Astrocyte (in vitro differentiated cells and primary cell): ENCODE measurements at regions not wholly inside any gene's neighbourhood (a gene's known extent, or its start where the extent isn't known, plus 50 kb on each side); places are given as distances from the start of the nearest gene placed in this dataset.
A peak's percentile ranks its signal among the peaks of the same experiment; 100 is the strongest.

Source experiments
- DNase-seq: peaks from one replicate; pipeline ENCODE4 v3.0.0-alpha.2; 2010; ENCODE audit warnings: low read depth
- FAIRE-seq: peaks from 2 replicates; lab custom pipeline; 2011; peaks lifted over from hg19 to GRCh38; lab: Jason Lieb, UNC
- H2AFZ ChIP-seq: 2 replicates; pipeline ENCODE4 v1.6.0; 2012; ENCODE audit warnings: low read depth, low read length, inconsistent platforms
- H3K27ac ChIP-seq: 2 replicates; pipeline ENCODE4 v1.5.1; 2011; ENCODE audit warnings: low read depth, low read length, inconsistent platforms
- H3K27me3 ChIP-seq: 2 replicates; pipeline ENCODE4 v1.6.0; 2011; ENCODE audit warnings: low read length, inconsistent platforms; ENCODE audit not compliant: insufficient read depth
- H3K36me3 ChIP-seq: 2 replicates; pipeline ENCODE4 v1.5.1; 2011; ENCODE audit warnings: low read length, inconsistent platforms; ENCODE audit not compliant: insufficient read depth
- H3K4me1 ChIP-seq: 2 replicates; pipeline ENCODE4 v1.5.1; 2011; ENCODE audit warnings: low read length, inconsistent platforms; ENCODE audit not compliant: insufficient read depth
- H3K4me2 ChIP-seq: 2 replicates; pipeline ENCODE4 v1.6.0; 2012; ENCODE audit warnings: low read length, inconsistent platforms
- H3K4me3 ChIP-seq: 2 replicates; pipeline ENCODE4 v1.5.1; 2011; ENCODE audit warnings: low read depth, mild to moderate bottlenecking, low read length, inconsistent platforms; ENCODE audit not compliant: insufficient read depth
- H3K79me2 ChIP-seq: 2 replicates; pipeline ENCODE4 v1.6.0; 2012; ENCODE audit warnings: mild to moderate bottlenecking, low read length, inconsistent platforms; ENCODE audit not compliant: insufficient read depth
- H3K9ac ChIP-seq: 2 replicates; pipeline ENCODE4 v1.6.0; 2012; ENCODE audit warnings: mild to moderate bottlenecking, low read length, inconsistent platforms
- H3K9me3 ChIP-seq: 2 replicates; pipeline ENCODE4 v1.5.1; 2012; ENCODE audit warnings: low read depth, mild to moderate bottlenecking, low read length, inconsistent platforms; ENCODE audit not compliant: insufficient read depth
- H4K20me1 ChIP-seq: 2 replicates; pipeline ENCODE4 v1.6.0; 2012; ENCODE audit warnings: low read length, inconsistent platforms; ENCODE audit not compliant: insufficient read depth
- H3K27ac Mint-ChIP-seq: one replicate; pipeline ENCODE4 v1.8.0; 2021; ENCODE audit warnings: mild to moderate bottlenecking, mixed read lengths; ENCODE audit not compliant: unreplicated experiment
- H3K27me3 Mint-ChIP-seq: one replicate; pipeline ENCODE4 v1.8.0; 2021; ENCODE audit warnings: low read depth, mixed read lengths; ENCODE audit not compliant: unreplicated experiment
- H3K36me3 Mint-ChIP-seq: one replicate; pipeline ENCODE4 v1.8.0; 2021; ENCODE audit warnings: low read depth, mixed read lengths; ENCODE audit not compliant: unreplicated experiment
- H3K4me1 Mint-ChIP-seq: one replicate; pipeline ENCODE4 v1.8.0; 2021; ENCODE audit warnings: low read depth, mixed read lengths; ENCODE audit not compliant: unreplicated experiment
- H3K4me3 Mint-ChIP-seq: one replicate; pipeline ENCODE4 v1.8.0; 2021; ENCODE audit warnings: mild to moderate bottlenecking, moderate library complexity, mixed read lengths; ENCODE audit not compliant: unreplicated experiment
- H3K9me3 Mint-ChIP-seq: one replicate; pipeline ENCODE4 v1.8.0; 2021; ENCODE audit warnings: mild to moderate bottlenecking, mixed read lengths; ENCODE audit not compliant: unreplicated experiment
- EZH2 ChIP-seq: IDR thresholded peaks from 2 replicates; pipeline ENCODE4 v1.6.1; 2012; ENCODE audit warnings: mild to moderate bottlenecking, low read length, inconsistent platforms; ENCODE audit not compliant: insufficient read depth
- TF ChIP-seq, protein P1 (sequence below): IDR thresholded peaks from 2 replicates; pipeline ENCODE4 v1.5.1; 2011; ENCODE audit warnings: low read depth, mild to moderate bottlenecking, inconsistent platforms, low read length, moderate library complexity; ENCODE audit not compliant: insufficient read depth

DNA sequence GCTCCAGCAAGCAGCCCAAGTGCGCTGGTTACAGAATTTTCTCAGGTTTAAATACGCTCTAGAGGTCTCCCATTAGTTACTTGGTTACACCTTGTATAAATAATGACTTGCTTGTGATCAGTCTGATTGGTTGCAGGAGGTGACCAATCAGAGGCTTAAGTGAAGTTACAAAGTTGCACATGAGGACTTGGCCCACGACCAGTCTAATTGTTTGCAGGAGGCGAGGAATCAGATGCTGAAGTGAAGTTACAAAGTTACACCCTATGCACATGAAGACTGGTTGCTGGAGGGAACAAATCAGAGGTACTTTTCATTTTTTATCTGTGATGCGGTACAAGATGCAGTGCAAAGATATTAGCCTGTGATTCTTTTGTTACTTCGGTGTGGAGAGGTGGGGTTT lies 80.7 kb downstream of the UBE2NL start:
- H2AFZ ChIP-seq: no peak overlapping the region
- Mint-ChIP-seq H3K27ac (no peak overlapping the region), H3K36me3 (no peaks in the 10 kb centered on the region), H3K27me3 (no peaks in the 10 kb centered on the region), H3K9me3 (peaks cover 5% of the 10 kb centered on the region), H3K4me3 (no peak overlapping the region), H3K4me1 (no peaks in the 10 kb centered on the region)
- H3K4me3 ChIP-seq: no peak overlapping the region
- DNase-seq: no peak
- no peaks in the 10 kb centered on the region for H3K9me3 ChIP-seq
- no peak overlapping the region for H3K9ac ChIP-seq
- H3K4me1 ChIP-seq: no peaks in the 10 kb centered on the region
- no peak overlapping the region for H3K27ac ChIP-seq
- H3K27me3 ChIP-seq: no peaks in the 10 kb centered on the region
- H3K79me2 ChIP-seq: no peaks in the 10 kb centered on the region
- no peak for FAIRE-seq
- no peak overlapping the region for H3K4me2 ChIP-seq
- no peaks in the 10 kb centered on the region for H3K36me3 ChIP-seq
- TF ChIP-seq EZH2: no peak
- TF ChIP-seq, protein P1, sequence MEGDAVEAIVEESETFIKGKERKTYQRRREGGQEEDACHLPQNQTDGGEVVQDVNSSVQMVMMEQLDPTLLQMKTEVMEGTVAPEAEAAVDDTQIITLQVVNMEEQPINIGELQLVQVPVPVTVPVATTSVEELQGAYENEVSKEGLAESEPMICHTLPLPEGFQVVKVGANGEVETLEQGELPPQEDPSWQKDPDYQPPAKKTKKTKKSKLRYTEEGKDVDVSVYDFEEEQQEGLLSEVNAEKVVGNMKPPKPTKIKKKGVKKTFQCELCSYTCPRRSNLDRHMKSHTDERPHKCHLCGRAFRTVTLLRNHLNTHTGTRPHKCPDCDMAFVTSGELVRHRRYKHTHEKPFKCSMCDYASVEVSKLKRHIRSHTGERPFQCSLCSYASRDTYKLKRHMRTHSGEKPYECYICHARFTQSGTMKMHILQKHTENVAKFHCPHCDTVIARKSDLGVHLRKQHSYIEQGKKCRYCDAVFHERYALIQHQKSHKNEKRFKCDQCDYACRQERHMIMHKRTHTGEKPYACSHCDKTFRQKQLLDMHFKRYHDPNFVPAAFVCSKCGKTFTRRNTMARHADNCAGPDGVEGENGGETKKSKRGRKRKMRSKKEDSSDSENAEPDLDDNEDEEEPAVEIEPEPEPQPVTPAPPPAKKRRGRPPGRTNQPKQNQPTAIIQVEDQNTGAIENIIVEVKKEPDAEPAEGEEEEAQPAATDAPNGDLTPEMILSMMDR: no peak
- no peaks in the 10 kb centered on the region for H4K20me1 ChIP-seq

GRCh38 chrX:143988356-143988755 lies 104.5 kb downstream of the UBE2NL start:
- no peaks in the 10 kb centered on the region for H3K4me1 ChIP-seq
- Mint-ChIP-seq H3K36me3 (no peaks in the 10 kb centered on the region), H3K27me3 (no peaks in the 10 kb centered on the region), H3K27ac (no peak overlapping the region), H3K4me1 (no peaks in the 10 kb centered on the region), H3K9me3 (peaks cover 2% of the 10 kb centered on the region), H3K4me3 (no peak overlapping the region)
- no peak overlapping the region for H3K9ac ChIP-seq
- TF ChIP-seq, protein P1: no peak
- no peak for TF ChIP-seq EZH2
- H3K36me3 ChIP-seq: no peaks in the 10 kb centered on the region
- no peak overlapping the region for H3K27ac ChIP-seq
- H3K4me2 ChIP-seq: no peak overlapping the region
- no peaks in the 10 kb centered on the region for H4K20me1 ChIP-seq
- no peak overlapping the region for H2AFZ ChIP-seq
- no peaks in the 10 kb centered on the region for H3K27me3 ChIP-seq
- no peak overlapping the region for H3K4me3 ChIP-seq
- no peaks in the 10 kb centered on the region for H3K79me2 ChIP-seq
- no peaks in the 10 kb centered on the region for H3K9me3 ChIP-seq
- no peak for DNase-seq
- FAIRE-seq: no peak

DNA sequence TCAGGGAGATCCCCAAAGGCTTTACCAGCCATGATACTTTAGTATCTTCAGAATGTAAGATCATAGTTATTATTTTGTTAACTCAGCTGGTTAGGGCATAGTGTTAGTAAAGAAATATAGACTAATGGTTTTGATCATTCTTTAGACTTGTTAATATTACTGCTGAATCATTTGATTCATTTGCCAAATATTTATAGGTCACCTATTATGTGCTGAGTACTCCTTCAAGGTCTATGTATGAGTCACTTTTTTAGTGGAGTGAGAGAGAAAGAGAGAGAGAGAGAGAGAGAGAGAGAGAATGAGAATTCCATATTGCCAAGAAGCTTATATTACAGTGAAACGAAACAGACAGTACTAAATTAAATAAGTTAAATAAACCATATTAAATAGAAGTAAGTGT lies 110.3 kb downstream of the UBE2NL start:
- H3K4me3 ChIP-seq: no peak overlapping the region
- no peak overlapping the region for H2AFZ ChIP-seq
- H3K27me3 ChIP-seq: no peaks in the 10 kb centered on the region
- no peaks in the 10 kb centered on the region for H3K4me1 Mint-ChIP-seq
- no peak overlapping the region for H3K4me2 ChIP-seq
- H3K36me3 Mint-ChIP-seq: no peaks in the 10 kb centered on the region
- peaks cover 2% of the 10 kb centered on the region for H3K9me3 Mint-ChIP-seq
- DNase-seq (no peak), FAIRE-seq (peak; percentile 68)
- H3K27me3 Mint-ChIP-seq: no peaks in the 10 kb centered on the region
- H3K9ac ChIP-seq: no peak overlapping the region
- H3K4me3 Mint-ChIP-seq: no peak overlapping the region
- H3K9me3 ChIP-seq: no peaks in the 10 kb centered on the region
- no peak overlapping the region for H3K27ac ChIP-seq
- no peaks in the 10 kb centered on the region for H4K20me1 ChIP-seq
- H3K27ac Mint-ChIP-seq: no peak overlapping the region
- no peaks in the 10 kb centered on the region for H3K36me3 ChIP-seq
- H3K4me1 ChIP-seq: no peaks in the 10 kb centered on the region
- no peaks in the 10 kb centered on the region for H3K79me2 ChIP-seq
- TF ChIP-seq, protein P1: no peak
- TF ChIP-seq EZH2: no peak
